NCI-H2029 (cell line): ENCODE measurements at regions not wholly inside any gene's neighbourhood (a gene's known extent, or its start where the extent isn't known, plus 50 kb on each side); places are given as distances from the start of the nearest gene placed in this dataset.
"Not testable (repeated sequence)": the region's sequence is repeated elsewhere in the genome, so short reads cannot be mapped to it uniquely, and the experiment has no call there.

Source experiments
- DNase-seq: peaks from one replicate; lab custom pipeline; 2025; lab: John Stamatoyannopoulos, UW

- DNase-seq, result no peak
These were observed 165.3 kb upstream of the SLC27A6 start for GRCh38 chr5:128799945-128800344.

DNA sequence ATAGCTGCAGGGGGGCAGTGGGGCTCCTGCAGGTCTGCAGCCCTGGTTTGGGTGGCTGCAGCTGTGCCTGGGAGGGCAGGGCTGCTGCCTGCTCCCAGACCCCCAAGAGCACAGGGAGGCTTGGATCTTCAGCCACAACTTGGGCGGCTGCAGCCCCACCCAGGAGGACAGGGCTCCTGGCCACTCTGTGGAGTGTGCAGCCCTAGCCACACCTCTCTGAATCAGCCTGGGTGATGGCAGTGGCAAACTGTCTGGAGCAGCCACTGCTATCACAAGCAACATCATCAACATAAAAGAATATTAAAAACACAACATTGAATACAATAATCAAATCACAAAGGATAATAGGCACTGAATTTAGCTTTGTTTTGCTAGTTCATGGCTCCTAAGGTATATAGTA lies 164.9 kb upstream of the SLC27A6 start:
- DNase-seq, result no peak

DNA sequence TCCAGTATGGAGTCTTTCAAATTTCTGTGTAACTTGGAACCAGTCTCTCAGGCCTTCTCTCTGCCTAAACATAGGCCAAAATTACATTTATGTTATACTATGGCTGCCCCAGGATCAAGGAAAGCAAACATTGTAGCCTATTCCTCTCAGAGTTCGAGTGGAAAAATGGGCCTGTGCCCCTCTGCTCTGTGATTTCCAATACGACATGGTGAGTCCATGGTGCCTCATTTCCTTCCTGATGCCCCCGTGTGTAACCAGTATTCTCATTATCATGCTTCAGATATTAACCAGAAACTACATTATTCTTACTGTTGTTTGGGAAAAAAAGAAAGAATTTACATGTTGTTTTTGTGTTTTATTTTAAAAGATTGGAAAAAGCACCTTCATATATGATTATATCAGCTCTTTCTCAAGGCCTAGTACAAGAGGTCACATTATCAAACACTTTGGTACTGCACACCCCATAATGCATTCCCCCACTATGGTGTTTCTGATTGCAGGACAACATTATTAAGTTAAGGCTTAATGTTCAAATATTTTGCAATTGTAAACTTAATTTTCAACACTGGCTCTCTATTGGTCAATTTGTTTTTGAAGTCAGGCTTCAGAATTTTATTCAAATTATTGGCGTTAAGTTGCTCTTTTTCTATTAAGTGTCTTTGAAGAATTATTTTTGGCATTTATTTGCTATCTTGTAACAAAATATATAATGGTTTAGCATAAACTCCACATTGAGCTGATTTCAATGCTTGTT lies 151.8 kb upstream of the SLC27A6 start:
- no peak for DNase-seq

- DNase-seq, result no peak
These were observed 150.1 kb upstream of the SLC27A6 start for GRCh38 chr5:128815201-128815600.

DNA sequence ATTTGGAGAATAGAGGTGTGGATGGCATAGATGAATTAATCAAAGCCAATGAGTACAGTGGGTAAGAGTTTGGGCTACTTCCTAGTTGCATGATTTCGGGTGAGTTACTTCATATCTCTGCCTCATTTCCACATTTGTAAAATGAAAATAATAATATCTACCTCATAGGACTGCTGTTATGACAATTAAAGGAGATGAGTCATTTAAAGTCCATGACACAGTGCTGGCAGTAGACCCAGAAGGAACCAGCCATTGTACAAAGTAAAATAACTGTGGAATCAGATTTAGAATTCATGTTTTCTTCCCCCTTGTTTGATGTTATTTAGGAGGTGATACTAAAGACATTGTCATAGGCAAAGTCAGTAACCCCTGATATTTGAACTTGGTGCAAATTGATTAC lies 139.5 kb upstream of the SLC27A6 start:
- no peak for DNase-seq

DNA sequence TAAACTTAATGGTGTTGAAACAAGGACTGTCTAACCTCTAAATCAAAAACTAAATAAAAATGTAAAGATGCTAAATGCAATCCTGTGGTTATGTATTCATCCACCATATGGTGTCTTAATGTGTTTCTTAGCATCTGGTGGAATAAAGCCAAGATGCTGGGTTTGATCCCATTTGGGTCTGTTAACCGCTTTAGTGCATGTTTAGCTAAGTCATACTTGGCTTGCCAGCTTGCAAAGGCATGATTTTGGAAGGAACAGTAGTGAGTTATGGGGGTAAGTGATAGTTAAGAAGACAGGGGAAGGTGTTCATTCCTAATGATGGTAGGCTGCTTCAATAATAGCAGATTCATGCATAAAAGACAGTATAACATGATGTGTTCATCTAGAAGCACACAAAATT lies 139.0 kb upstream of the SLC27A6 start:
- no peak for DNase-seq

- no peak for DNase-seq
These were observed 128.7 kb upstream of the SLC27A6 start for GRCh38 chr5:128836571-128836970.

- DNase-seq, result no peak
These were observed 126.7 kb upstream of the SLC27A6 start for GRCh38 chr5:128838623-128839022.

DNA sequence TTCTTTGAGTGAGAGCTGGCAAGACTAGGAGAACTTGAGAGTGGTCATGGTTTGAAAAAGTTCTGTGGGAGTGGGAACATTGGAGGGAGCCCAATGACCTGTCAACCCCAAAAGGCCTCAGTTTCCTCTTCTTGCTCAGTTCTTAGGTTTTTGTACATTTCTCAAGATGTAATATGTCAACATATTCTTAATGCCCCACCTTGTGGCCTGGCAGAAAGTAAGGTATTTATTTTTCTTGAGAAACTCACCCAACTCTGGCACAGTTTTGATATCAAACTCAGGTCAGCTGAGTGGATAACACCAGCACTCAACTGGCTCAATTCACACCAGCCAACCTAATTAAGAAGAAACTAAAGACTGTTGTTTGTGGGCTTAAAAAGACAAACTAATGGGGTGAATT lies 123.0 kb upstream of the SLC27A6 start:
- no peak for DNase-seq

- DNase-seq, result no peak
These were observed 120.8 kb upstream of the SLC27A6 start for GRCh38 chr5:128844354-128844923.

DNA sequence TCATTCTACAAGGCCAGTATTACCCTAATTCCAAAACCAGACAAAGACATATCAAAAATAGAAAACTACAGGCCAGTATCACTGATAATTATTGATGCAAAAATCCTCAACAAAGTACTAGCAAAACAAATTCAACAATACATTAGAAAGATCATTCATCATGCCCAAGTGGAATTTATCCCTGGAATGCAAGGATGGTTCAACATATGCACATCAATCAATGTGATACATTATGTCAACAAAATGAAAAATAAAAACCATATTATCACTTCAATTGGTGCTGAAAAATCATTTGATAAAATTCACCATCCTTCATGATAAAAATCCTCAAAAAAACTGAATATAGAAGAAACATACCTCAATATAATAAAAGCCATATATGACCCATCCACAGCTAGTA lies 115.2 kb upstream of the SLC27A6 start:
- no peak for DNase-seq

DNA sequence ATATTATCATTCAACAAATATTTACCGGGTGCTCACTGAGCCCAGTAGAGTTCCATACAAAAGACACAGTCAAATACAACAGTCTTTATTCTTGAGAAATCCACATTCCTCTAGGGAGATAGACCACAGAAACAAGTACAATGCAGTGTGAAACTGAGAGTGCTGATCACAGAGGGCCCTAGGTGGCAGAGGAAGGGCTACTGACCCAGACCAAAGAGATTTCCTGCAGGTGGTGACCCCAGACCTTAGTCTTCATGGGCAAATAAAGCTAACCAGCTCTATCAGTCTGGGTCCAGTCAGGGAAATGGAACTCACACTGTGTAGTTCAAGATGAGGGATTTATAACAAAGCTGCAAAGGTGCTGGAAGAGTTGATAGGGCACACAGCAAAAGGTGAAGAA lies 110.4 kb upstream of the SLC27A6 start:
- no peak for DNase-seq

GRCh38 chr5:128857076-128857677 lies 108.1 kb upstream of the SLC27A6 start:
- DNase-seq, result no peak

- DNase-seq, result no peak
These were observed 106.3 kb upstream of the SLC27A6 start for GRCh38 chr5:128858995-128859394.

- not testable (repeated sequence) for DNase-seq
These were observed 104.1 kb upstream of the SLC27A6 start for GRCh38 chr5:128861155-128861554.

DNA sequence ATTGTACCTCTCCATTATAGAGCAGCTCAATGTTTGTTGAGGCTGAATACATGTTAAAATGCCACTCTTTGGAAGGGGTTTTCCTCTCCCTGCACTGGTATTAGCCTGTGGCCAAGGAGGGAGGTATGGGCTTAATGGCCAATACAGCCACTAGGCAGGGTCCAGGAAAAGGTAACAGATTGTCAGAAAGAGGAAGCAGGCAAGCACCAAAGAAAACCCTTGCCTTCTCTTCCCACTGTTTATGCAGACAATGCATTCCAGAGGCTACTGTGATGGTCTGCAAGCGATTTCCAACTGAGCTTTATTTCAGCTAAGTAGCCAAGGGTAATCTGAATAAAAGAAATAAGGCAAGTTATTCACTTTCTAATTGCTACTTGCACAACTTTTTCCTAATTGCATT lies 95.3 kb upstream of the SLC27A6 start:
- no peak for DNase-seq

DNA sequence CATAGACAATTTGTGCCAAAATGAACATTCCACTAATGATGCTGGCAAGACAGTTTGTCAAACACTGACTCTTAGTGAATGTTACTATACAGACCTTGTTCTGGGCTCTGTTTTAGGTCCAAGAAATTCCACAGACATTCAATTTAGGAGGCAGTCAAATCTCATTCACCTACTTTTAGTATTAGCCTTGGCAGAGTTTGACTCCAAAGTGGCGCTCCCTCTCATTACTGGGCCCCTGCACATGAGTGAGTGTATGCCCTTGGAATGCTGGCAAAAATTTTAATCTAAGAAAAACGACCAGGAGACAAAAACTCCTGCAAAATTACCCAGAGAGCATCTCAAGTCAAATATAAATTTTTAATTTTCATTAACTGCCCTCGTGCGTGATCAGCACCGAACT lies 94.9 kb upstream of the SLC27A6 start:
- no peak for DNase-seq

DNA sequence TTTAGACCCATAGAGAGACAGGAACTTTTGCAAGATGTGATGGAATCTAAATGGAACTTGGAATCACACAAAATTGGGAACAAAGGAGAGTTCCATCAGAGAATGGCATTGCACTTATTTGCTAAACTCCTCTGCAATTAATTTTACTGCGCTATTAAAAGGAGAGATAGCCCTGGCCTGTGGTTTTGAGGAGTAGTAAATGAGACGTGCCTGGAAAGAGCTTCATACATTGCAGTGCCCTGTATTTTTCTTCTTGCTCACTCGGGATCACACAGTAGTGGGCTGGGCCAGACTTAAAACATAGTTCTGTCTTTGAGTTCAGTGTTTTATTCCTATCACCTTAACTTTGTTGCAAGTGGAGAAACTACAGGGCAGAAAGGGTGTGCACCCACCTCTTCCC lies 94.4 kb upstream of the SLC27A6 start:
- DNase-seq, result no peak

DNA sequence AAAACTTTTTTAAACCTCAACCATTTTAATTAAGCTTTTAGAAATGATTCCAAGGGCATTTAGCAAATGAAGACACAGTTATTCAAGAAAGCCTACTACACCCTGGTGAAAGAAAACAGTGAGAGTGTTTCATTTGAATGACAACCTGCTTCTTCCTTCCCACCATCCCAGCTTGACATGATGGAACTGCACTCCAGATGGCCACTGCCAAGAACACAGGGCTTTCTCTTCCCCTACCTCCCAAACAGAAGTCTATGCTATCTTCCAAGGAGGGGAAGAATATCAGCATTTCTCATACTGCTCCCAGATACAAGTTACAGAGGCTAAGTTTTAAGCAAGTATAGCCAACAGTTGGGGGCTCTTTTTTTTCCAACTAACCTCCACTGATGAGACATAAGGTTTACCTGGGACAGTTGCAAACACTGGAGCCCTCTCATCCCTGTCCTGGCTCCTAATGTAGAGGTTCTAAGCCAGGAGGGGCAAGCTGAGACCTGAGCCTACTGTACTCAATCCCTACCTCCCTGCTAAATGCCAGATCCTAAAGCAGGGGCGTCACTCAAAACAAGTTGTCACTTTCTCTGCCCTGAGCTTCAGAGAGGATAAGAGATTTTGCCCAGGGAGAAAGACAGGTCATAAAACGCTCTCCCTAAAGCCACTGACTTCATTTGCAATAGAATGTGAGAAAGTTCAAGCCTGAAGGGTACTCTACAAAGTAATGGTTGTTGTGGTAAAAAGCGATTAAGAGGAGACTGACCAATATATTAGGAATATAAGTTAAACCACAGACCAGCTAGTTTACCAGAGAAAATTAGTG lies 88.5 kb upstream of the SLC27A6 start:
- no peak for DNase-seq

DNA sequence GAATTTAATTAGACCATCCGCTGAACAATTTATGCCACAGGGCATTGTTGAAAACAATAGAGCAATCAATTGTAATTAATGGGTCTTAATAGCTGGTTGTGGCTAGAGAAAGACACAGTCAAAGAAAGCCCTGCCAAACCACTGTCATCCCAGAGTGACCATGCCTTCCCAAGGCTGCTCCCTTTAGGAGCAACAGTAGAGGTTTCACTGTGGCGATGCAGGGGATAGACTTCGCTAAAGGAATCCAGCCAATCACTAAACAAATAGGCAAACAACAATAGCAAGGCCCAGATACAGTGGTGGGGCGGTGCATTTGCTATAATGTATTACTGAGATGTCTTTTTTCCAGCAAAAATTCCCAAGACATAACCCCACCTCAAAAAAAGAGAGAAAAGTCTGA lies 87.8 kb upstream of the SLC27A6 start:
- no peak for DNase-seq

DNA sequence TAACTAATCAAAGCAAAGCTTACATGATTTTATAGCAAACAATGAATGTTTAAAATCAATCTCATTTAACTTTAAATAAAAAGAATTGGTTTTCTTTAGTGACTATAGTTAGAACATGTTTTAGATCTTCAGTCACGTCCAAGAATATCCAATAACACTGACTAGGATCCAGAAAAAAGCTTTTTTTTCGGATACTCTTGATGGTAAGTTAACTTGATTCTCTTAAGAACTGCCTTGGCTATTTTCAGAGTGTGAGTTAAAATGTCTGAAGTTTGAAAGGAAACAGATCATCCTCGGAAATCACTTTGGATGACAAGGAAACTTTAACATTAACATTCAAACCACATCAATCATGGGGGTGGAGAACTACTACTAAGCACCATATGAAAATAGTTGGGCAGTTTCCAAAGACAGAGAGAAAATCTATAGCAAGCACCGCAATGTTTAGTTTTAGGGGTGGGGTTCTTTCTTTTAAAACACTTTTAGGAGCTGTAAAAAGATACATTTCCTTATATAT lies 83.7 kb upstream of the SLC27A6 start:
- DNase-seq, result no peak

DNA sequence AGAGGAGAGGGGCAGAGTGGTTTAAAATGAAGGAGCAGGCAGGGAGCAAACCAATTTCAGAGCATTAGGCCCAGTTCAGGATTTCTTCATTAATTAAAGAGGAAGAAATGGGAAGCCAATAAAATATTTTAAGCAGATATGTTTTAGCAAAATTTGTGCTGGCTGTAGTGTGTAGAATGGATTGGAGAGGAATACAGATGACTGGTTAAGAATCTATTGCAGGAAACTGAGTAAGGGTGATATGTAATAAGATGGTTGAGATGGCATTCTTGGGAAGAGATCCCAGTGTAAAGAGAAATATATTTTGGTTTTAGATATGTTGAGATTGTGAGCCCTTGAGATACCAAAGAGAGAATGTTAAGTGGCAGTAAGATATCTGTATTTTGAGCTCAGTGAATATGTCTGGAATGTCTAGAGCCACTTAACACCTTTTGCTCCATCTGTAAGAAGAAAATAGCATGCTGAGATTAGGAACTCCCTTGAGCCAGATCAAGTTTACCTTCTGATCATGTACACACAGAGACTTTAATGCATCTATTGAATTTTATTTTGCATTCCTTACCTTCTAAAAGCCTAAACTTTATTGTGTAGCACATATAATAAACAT lies 79.5 kb upstream of the SLC27A6 start:
- DNase-seq, result no peak
